GM19035 (cell line): ENCODE measurements at regions not wholly inside any gene's neighbourhood (a gene's known extent, or its start where the extent isn't known, plus 50 kb on each side); places are given as distances from the start of the nearest gene placed in this dataset.

Experiments
- ATAC-seq: cut with Tn5 transposase; IDR thresholded peaks from one replicate; pipeline ENCODE4 v1.9.1; 2021; ENCODE audit not compliant: unreplicated experiment

DNA sequence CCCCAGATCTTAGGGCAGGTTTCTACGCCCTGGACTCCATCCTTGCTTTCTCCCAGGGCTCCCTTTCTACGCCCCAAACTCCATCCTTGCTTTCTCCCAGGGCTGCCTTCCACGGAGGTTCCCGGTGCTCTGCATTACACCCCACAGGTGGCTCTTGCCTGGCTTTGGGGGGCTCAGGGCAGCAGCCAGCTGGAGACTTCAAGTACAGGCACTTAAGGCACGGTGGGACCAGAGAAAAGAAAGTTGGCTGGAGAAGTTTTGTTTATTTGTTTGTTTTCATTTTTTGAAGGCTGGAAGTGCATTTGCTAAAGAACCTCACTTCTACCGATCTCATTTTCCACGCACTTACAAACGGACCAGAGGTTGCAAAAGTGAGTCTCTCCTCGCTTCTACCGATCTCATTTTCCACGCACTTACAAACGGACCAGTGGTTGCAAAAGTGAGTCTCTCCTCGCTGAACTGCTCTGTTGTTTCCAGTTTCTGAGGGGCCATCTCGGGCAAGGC, 103.8 kb upstream of the MED13L start:
- no peak for ATAC-seq

DNA sequence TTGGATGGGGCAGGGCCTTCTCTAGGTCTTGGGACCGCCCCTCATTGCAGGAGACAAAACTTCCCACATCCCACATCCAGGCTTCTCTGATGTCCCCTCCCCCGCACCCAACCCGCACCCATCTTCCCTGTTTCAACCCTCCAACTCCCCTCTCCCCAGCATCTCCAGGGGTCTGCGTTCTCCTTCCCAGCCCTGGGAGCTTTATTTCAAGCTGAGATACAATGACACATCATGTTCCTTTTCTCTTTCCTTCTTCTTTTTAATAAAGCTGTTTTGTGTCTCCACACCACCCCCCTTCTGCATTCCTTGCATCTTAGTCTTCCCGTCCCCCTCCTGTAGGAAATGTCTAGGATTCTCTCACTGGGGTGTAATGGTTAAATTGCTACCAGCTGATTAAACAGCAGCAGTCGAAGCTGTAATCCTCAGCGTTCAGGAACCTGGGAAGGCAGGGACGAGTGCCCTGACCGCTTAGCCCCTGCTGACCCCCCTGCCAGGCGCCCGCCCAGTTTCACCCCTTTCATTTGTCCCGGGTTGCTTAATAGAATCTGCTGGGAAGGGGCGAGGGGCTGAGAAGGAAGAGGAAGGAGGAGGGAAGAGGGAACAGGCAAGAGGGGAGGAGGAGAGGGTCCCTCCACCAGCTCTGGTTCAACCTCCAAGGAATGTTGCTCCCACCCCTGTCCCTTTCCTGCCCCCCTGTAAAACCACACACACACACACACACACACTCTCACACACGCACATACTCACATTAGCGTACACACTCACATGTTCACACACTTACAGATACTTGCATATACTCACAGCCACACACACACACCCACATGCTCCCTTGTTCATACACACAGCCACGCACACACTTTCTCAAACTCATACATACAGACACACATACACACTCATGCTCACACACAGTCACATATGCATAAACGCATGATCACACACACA, 104.5 kb upstream of the MED13L start:
- ATAC-seq: no peak

DNA sequence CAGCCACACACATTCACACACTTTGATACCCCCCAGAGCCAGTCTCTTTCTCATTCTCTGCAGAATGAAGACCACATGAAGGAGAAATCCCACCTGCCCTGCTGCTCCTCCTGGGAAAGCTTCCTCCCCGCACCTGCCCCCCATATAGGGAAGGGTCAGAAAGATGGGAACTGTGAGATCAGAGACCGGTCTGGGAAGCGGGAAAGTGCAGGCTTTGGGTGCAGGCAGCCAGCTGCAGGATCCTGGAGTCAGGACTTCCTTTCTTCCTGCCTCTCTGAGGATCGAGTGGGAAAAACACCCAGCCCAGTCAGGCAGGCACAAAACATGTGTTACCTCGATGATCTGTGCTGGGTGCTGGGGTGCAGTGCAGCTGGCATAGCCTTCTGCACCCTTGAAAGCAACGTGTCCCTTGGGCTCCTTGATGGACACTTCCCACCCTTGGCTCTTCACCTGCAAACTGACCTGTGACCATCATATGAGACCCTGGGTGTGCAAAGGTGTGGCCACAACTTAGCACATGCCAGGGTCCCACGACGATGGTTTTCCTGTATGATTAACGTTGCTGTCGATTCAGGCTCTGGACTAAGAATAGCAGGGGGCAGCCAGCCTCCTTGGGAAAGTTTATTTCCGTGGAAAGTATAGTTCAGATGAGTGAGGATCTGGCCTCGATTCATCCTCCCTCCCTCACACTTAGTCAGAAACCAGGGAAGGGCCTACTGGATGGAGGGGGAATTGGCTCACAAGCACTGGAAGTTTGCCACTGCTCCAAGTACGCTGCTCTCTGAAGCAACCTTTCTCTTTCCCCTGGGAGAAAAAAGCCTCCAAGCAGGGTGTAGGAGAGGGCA, 105.4 kb upstream of the MED13L start:
- ATAC-seq: no peak

DNA sequence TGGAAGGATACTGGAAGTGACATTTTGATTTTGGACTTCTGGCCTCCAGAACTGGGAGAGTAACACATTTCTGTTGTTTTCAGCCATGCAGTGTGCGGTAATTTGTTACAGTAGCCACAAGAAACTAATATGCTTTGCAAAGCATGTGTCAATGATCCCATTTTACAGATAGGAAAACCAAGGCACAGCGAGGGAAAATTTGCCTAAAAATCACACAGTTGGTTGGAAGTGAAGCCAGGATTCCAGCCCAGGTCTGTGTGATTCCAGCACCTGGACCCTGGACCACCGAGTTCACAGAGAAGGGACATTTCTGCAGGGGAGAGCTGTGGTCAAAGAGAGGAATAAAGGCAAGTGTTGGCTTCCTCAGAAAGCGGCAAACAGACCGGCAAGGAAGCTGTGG, 106.7 kb upstream of the MED13L start:
- ATAC-seq: no peak

DNA sequence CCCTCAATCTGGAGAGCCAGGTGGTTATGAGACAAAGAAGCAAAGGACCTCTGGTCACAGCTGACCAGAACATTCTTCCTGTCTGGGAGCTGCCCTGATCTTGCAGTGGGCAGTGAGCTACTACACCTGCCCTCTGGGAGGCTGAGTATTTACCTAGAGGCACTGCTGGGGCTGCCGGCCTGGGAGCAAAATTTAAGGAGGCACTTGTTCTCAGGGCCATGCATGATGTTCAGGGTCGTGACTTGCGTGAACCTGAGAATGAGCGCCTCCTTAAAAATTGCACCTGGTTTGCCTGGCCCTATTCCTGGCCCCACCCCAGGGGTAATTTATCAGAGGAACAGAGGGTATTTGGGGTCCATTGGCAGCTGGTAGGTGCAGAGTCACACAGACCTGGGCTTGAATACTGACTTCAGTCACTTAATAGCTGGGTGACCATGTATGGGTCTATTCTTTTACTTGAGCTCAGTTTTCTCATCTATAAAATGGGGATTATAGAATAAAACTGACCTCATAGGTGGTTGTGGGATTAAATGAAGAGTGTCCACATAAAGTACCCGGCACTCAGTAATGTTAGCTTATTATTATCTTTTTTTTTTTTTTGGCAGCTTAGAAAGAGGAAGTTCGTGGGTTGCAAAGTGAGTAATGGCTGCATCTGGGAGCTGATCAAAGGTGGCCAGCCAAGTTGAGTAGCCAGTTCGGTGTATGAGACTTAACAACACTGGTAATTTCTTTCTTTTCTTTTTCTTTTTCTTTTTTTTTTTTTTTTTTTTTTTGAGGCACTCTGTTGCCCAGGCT, 107.4 kb upstream of the MED13L start:
- no peak for ATAC-seq

DNA sequence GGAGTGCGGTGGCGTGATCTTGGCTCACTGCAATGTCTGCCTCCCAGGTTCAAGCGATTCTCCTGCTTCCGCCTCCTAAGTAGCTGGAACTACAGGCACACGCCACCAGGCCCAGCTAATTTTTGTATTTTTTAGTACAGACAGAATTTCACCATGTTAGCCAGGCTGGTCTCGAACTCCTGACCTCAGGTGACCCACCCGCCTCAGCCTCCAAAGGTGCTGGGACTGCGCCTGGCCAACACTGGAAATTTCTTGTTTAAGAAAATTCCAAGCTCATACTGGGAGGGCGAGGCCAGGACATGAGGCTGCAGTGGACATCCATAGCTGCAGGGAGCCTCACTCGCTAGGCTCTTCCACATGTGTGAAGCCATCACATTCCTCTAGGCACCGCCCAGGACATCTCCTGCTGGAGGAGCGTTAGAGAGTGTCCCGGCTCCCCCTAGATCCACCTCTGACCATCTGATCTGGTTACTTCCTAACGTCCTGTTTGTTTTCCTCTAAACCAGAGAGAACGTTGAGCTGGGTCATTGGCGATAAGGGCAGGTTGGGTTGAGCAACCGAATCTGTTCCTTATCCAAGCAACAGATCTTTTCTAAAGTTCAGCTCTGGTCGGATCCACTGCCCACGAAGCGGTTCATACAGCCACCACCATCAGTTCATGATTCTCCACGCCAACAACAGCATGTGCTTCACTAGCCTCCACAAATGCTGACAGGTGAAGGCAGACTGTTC, 108.2 kb upstream of the MED13L start:
- no peak for ATAC-seq

DNA sequence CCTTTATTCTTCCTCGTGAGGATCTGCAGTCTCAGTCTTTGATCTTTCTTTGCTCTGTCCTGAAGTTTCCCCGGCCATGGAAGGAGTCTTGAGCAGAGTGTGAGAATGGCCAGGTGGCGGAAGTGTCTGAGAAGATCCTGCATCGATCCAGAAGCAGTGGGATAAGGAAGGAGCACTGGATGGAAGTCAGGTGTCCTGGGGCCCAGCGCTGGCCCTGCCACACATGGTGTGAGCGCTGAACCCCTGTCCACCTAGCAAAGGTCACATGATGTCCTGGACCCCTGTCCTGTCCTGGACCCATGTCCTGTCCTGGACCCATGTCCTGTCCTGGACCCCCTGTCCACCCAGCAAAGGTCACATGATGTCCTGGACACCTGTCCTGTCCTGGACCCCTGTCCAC, 111.8 kb upstream of the MED13L start:
- ATAC-seq: no peak

DNA sequence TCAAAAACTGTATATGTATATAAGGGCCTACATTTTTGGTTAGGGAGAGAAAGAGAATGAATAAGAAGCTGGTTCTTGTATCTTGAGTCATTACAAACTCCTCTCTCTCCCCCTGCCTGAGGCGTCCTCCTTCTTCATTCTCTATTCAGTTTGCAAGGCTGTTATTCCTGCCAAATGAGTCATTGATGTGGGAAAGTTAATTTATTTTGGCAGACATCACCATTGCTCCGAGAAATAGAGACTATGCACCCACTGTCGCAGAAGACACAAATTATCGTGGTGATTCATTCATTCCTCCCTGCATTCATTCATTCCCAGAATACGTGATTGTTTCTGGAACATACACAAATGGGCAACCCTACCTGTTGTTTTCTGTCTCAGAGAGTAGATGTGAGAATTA, 112.5 kb upstream of the MED13L start:
- ATAC-seq: no peak

DNA sequence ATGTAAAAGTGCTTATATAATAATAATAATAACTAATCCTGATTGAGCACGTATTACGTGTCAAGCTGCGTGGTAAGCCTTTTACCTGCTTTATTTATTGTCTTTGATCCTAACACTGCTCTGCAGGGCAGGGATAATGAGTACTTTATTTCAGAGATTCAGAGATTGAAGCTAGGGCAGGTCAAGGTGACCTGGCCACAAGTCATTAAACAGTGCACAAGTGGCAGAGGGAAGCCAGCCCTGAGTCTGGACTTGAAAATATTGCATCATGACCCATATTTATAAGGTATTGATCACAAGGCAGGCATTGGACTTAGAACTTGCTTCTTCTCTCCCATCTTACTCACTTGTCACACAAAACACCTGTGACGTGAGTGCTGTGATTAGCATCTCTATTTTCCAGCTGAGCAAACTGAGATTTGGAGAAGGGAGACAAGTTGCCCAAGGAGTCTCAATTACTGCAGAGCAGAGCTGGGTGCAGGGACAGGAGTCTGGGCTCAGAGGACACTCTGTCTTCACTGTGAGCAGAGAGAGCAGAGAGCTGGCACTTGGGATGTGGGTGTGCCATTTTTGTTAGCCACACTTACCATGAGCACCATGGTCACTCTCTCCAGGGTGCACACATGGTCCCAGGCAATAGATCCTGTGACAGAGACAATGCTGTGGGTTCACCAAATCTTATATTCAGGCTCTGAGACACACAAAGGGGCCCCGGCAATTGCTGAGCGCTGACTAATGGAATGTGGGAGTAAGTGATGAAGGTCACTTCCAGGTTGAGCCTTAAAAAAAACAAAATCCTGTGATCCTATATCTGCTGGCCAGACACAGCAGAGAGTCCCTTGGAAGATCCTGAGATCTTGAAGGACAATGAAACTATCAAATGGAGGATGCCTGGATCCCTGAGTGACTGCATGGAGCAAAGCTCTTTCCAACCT, 113.2 kb upstream of the MED13L start:
- no peak for ATAC-seq

DNA sequence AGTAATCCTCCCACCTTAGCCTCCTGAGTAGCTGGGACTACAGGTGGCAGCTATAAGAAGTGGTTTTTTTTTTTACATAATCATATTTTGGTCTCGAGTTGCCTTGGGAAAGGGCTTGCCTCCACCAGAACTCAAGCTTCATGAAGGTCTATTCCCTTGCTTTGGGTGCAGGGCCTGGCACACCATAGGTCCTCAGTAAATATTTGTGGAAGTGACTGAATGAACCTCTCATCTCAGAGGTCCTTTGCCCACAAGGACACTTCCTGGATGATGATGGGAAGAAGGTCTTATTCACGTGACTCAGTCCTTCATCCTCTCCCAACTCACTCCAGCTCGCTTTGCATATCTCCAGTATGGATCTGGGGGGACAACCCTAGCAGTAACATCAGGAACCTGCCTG, 114.0 kb upstream of the MED13L start:
- no peak for ATAC-seq

DNA sequence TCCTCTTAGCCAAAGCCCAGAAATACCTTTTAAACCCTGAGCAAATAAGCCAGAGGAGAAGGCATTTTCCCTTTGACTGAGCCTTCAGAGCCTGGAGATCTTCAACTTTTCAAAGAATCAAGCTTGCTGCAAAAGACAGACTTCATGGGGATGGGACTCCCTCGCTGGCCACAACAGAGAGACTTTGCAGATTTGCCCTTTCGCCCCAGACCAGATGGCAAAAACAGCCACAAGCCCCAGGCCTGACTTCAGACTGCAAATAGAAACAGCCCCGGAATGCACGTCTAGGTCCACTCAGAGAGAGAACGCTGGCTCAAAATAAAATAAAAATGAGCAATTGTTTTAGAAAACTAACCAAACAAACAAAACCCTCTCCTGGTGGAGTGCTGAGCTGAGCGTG, 114.6 kb upstream of the MED13L start:
- ATAC-seq: no peak

DNA sequence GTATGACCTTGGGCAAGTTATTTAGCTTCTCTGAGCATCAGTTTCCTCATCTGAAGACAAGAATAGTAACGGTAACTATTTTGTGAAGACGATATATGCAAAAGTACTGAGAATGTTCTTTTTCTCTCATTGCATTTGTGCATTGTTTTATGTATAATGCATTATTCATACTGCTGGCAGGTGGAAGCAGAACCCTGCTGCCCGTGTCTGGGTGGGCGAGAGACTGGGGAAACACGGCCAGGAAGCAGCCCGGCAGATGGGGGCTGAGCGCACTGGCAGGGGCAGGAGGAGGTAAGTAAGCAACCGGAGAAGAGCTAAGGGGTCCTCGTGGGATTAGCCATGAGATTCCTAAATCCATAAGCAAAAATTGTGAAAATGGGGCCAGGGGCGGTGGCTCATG, 115.8 kb upstream of the MED13L start:
- no peak for ATAC-seq

DNA sequence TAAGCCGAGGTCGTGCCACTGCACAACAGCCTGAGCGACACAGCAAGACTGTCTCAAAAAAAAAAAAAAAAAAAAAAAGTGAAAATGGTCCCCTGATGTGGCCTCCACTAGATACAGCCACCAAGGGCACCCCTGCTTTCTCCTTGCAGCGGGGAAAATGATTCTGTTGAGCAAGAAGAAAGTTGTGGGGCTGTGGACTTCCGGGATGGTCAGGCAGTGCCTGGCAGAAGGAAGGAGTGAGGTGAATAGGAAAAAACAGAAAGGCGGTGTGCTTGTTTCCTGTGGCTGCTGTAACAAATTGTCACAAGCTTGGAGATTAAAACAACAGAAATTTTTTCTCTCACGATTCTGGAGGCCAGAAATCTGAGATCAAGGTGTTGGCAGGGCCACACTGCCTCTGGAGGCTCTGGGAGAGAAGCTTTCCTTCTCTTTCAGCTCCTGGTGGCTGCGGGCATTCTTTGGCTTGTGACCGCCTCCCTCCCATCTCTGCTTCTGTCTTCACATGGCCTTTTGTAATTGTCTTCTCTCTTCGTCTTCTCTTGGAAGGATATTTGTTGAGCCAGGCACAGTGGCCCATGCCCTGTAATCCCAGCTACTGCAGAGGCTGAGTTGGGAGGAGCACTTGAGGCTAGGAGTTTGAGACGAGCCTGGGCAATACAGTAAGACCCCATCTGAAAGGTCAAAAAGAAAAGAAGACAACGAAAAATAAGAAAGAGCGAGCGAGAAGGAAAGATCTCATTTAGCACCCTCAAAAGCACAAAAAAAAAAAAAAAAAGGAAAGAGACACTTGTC, 116.6 kb upstream of the MED13L start:
- ATAC-seq: no peak

DNA sequence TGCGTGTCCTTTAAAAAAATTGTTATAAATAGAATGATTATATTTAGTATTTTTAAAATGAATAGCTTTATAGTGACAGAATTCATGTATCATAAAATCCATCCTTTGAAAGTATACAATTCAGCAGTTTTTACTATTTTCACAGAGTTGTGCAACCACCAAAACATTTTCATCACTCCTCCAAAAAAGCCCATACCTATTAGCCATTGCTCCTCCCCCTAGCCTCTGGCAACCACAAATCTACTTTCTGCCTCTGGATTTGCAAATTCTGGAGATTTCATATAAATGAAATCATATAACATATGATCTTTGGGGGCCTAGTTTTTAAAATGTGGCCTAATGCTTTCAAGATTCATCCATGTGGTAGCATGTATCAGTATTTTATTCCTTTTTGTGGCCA, 117.9 kb upstream of the MED13L start:
- ATAC-seq: no peak

DNA sequence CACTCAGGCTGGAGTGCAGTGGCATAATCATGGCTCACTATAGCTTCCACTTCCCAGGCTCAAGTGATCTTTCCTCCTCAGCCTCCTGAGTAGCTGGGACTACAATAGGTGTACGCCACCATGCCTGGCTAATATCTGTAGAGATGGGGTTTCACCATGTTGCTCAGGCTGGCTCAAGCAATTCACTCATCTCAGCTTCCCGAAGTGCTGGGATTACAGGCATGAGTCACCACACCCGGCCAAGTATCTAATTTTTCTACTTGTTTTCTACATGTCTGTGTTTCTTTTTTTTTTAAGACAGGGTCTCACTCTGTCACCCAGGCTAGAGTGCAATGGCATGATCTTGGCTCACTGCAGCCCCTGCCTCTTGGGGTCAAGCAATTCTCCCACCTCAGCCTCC, 119.7 kb upstream of the MED13L start:
- no peak for ATAC-seq

DNA sequence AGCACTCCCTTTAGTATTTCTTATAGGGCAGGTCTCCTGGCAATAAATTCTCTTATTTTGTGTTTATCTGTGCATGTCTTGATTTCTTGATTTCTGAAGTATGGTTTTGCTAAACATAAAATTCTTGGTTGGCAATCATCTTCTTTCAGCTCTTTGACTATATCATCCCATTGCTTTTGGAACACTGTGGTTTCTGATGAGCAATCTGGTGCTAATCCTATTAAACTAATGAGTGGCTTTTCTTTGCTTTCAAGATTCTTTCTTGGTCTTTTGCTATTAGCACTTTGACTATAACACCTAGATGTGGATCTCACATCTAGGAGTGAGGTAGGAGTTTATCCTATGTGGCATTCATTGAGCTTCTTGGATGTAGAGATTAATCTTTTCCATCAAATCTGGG, 120.7 kb upstream of the MED13L start:
- no peak for ATAC-seq

DNA sequence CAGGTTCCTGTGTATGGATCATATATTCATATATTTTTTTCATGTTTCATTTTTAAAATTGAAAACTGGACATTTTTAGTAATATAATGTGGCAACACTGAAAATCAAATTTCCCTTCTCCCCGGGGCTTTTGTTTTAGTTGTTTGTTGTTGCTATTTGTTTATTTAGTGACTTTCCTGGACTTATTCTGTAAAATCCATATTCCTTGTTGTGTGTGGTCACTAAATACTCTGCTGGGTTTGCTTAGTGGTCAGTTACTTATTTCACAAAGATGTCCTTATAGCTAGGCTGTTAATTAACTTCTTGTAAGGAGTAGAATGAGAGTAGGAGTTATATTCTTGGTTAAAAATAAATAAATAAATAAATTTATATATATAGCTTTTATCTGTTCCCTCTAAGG, 121.6 kb upstream of the MED13L start:
- no peak for ATAC-seq

DNA sequence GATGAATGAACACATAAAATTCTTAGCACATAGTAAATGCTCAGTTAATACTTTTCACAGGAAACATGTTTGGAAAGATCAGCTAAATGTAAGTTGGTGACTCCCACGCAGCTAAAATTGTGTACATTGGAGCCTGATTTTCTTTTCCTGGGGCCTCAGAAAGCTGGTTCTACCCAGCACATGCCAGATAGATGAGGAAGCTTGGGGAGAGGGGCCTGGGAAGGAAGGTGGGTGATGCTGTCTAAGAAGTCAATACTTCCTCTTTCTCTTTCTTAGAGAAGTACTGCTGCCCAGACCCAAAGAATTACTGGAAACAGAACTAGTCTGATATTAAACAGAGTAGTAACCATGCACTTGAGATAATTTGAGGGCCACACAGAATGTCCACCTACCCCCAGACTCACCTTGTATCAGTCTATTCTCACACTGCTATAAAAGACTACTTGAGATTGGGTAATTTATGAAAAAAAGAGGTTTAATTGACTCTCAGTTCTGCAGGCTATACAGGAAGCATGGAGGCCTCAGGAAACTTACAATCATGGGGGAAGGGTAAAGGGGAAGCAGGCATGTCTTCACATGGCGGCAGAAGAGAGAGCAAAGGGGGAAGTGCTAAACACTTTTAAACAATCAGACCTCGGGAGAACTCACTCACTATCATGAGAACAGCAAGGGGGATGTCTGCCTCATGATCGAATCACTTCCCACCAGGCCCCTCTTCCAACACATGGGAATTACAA, 123.3 kb upstream of the MED13L start:
- ATAC-seq: no peak
